Endodermal cell (in vitro differentiated cells): ENCODE measurements at regions not wholly inside any gene's neighbourhood (a gene's known extent, or its start where the extent isn't known, plus 50 kb on each side); places are given as distances from the start of the nearest gene placed in this dataset.

Source experiments
- DNase-seq: peaks from one replicate; pipeline ENCODE4 v3.0.0-alpha.2; 2017
- H3K27ac ChIP-seq: 2 replicates; pipeline ENCODE4 v1.5.1; 2013; ENCODE audit warnings: mild to moderate bottlenecking, low read depth, low read length, moderate library complexity
- H3K27me3 ChIP-seq: 2 replicates; pipeline ENCODE4 v1.6.1; 2013; ENCODE audit warnings: mild to moderate bottlenecking, low read length, moderate library complexity; ENCODE audit not compliant: insufficient read depth, control insufficient read depth, poor library complexity, severe bottlenecking
- H3K36me3 ChIP-seq: 2 replicates; pipeline ENCODE4 v1.7.0; 2013; ENCODE audit warnings: mild to moderate bottlenecking, low read length, moderate library complexity; ENCODE audit not compliant: control insufficient read depth, insufficient read depth
- H3K4me1 ChIP-seq: one replicate; pipeline ENCODE4 v1.7.0; 2013; ENCODE audit warnings: low read length; ENCODE audit not compliant: control insufficient read depth, insufficient read depth
- H3K4me3 ChIP-seq: 2 replicates; pipeline ENCODE4 v1.5.1; 2013; ENCODE audit warnings: mild to moderate bottlenecking, low read length, moderate library complexity
- H3K9ac ChIP-seq: 2 replicates; pipeline ENCODE4 v1.6.1; 2013; ENCODE audit warnings: mild to moderate bottlenecking, low read length, moderate library complexity; ENCODE audit not compliant: poor library complexity, severe bottlenecking; ENCODE audit errors: extremely low read depth
- H3K9me3 ChIP-seq: 2 replicates; pipeline ENCODE4 v1.6.1; 2013; ENCODE audit warnings: mild to moderate bottlenecking, low read length, moderate library complexity; ENCODE audit not compliant: control insufficient read depth
- H3K27ac Mint-ChIP-seq: 2 replicates; pipeline ENCODE4 v1.8.0; 2020; ENCODE audit warnings: mixed read lengths
- H3K27me3 Mint-ChIP-seq: 2 replicates; pipeline ENCODE4 v1.8.0; 2021; ENCODE audit warnings: mild to moderate bottlenecking, mixed read lengths; ENCODE audit not compliant: insufficient read depth
- H3K36me3 Mint-ChIP-seq: 2 replicates; pipeline ENCODE4 v1.8.0; 2020; ENCODE audit warnings: low read depth, mixed read lengths
- H3K4me1 Mint-ChIP-seq: 2 replicates; pipeline ENCODE4 v1.8.0; 2020; ENCODE audit warnings: mixed read lengths
- H3K4me3 Mint-ChIP-seq: 2 replicates; pipeline ENCODE4 v1.8.0; 2020; ENCODE audit warnings: mild to moderate bottlenecking, moderate library complexity, mixed read lengths
- H3K9me3 Mint-ChIP-seq: 2 replicates; pipeline ENCODE4 v1.8.0; 2020; ENCODE audit warnings: mild to moderate bottlenecking, mixed read lengths
- CTCF ChIP-seq: fragments of 200-600 bp; sonication (generic); conservative IDR thresholded peaks from 2 replicates; pipeline ENCODE4 v1.5.0; 2021; ENCODE audit warnings: antibody characterized with exemption, mild to moderate bottlenecking
- WGBS, 2 experiments: methylation state at CpG; one replicate each; pipeline versions ENCODE4 v1.1.5 to v1.1.7; 2013; ENCODE audit warnings: missing lambda C conversion rate in 2 of 2, mixed read lengths in 1 of 2; ENCODE audit not compliant: insufficient coverage in 1 of 2, insufficient read length in 1 of 2; 5-methylcytosine and 5-hydroxymethylcytosine counted together

DNA sequence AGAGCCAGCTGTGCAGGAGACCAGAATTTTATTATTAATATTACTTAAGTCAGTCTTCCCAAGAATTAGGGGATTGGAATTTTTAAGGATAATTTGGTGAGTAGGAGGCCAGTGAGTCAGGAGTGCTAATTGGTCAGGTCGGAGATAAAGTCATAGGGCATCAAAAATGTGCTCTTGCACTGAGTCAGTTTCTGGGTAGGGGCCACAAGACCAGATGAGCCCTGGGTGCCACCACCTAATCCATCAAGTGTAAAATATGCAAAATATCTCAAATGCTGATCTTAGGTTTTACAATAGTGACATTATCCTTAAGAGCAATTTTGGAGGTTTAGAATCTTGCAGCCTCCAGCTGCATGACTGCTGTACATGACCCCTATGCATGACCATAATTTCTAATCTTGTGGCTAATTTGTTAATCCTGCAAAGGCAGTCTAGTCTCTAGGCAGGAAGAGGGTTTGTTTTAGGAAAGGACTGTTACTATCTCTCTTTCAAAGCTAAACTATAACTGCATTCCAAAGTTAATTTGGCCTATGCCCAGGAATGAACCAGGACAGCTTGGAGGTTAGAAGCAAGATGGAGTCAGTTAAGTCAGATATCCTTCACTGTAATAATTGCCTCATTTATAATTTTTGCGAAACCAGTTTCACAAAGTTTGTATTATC is 215.9 kb downstream of the RNF152 start:
- H3K27ac ChIP-seq = no peak overlapping the region
- H3K4me3 ChIP-seq = no peak overlapping the region
- no peak overlapping the region for H3K4me3 Mint-ChIP-seq
- TF ChIP-seq CTCF = no peak
- H3K9me3 Mint-ChIP-seq = peaks cover 36% of the 10 kb centered on the region
- H3K9me3 ChIP-seq = peaks cover 36% of the 10 kb centered on the region
- no peaks in the 10 kb centered on the region for H3K27me3 Mint-ChIP-seq
- no peak overlapping the region for H3K9ac ChIP-seq
- H3K4me1 ChIP-seq = no peaks in the 10 kb centered on the region
- DNase-seq = no peak
- H3K27me3 ChIP-seq = no peaks in the 10 kb centered on the region
- H3K36me3 ChIP-seq = no peaks in the 10 kb centered on the region
- peaks cover 7% of the 10 kb centered on the region for H3K36me3 Mint-ChIP-seq
- no peak overlapping the region for H3K27ac Mint-ChIP-seq
- 100% methylated on average over 1 to 2 of the region's 2 CpGs for WGBS, 2 experiments
- peaks cover 4% of the 10 kb centered on the region for H3K4me1 Mint-ChIP-seq

DNA sequence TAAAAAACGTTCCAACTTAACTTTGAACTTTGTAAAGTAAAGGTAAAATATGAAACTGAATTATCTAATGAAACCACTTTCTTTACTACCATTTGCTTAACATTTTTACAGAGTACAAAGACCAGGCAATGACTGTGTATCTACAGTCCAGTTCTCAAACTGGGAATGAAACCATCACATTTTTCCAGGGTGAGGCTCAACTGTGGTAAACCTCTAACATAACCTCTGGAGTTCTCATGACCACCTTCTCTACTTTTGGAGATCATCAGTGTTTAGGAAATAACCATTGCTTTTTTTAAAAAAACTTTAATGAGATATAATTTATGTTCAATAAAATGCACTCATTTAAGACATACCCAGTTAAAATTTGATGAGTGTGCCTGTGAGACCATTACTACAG is 223.5 kb downstream of the RNF152 start:
- no peak for TF ChIP-seq CTCF
- WGBS, 2 experiments = no CpG with 5 or more reads among the region's 1 CpG
- Histone ChIP-seq H3K9me3 (peaks cover 11% of the 10 kb centered on the region), H3K36me3 (no peaks in the 10 kb centered on the region), H3K27ac (no peak overlapping the region), H3K4me3 (no peak overlapping the region), H3K4me1 (peaks cover 15% of the 10 kb centered on the region), H3K27me3 (no peaks in the 10 kb centered on the region), H3K9ac (no peak overlapping the region)
- H3K27me3 Mint-ChIP-seq = no peaks in the 10 kb centered on the region
- DNase-seq = no peak
- no peaks in the 10 kb centered on the region for H3K9me3 Mint-ChIP-seq
- H3K27ac Mint-ChIP-seq = no peak overlapping the region
- H3K36me3 Mint-ChIP-seq = no peaks in the 10 kb centered on the region
- no peak overlapping the region for H3K4me3 Mint-ChIP-seq
- peaks cover 30% of the 10 kb centered on the region for H3K4me1 Mint-ChIP-seq

DNA sequence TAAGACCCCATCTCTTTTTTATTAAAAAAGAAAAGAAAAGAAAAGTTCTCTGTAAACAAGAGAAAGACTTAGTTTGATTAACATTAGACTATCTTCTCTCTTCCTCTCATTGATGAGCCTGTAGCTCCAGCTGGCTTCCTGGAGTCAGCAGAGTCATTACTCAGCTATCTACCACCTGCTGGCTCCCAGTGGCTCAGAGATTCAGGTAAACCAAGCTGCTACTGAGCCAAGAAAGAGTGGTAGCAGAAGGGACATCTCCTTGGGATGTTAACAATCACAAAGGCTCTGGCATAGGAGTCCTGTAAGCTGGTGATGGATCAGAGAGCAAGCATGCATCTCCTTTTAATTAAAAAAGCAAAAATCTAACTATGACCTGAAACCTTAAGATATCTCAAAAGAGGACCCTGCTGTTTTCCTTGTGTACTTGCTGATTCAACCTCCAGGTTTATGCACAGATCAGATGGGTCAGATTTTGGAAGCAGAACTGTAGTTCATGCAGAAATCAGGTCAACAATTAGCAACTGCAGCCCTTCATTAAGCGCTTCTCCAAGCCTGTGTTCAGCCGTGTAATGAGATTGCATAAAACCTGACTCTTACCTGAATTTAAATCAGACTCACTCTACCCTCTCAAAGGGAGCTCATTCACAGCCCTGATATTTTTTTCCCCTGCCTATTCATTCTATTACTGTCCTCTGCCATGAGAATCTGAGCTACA is 225.8 kb downstream of the RNF152 start:
- Histone ChIP-seq H3K36me3 (no peaks in the 10 kb centered on the region), H3K27ac (no peak overlapping the region), H3K4me1 (peaks cover 15% of the 10 kb centered on the region), H3K27me3 (no peaks in the 10 kb centered on the region), H3K4me3 (no peak overlapping the region), H3K9ac (no peak overlapping the region), H3K9me3 (peaks cover 25% of the 10 kb centered on the region)
- TF ChIP-seq CTCF = no peak
- Mint-ChIP-seq H3K4me3 (no peak overlapping the region), H3K27ac (peak overlapping the region; percentile 36), H3K27me3 (no peaks in the 10 kb centered on the region), H3K9me3 (peaks cover 11% of the 10 kb centered on the region), H3K36me3 (peaks cover 8% of the 10 kb centered on the region), H3K4me1 (peaks cover 36% of the 10 kb centered on the region)
- peak; percentile 81 for DNase-seq
- 71 to 80% methylated on average over 2 of the region's 2 CpGs for WGBS, 2 experiments
